WTC11 (cell line): ENCODE measurements at regions not wholly inside any gene's neighbourhood (a gene's known extent, or its start where the extent isn't known, plus 50 kb on each side); places are given as distances from the start of the nearest gene placed in this dataset.

Experiments
- CREM ChIP-seq: sonication (generic); formaldehyde crosslinking; IDR thresholded peaks from 2 replicates; pipeline ENCODE4 v1.8.1; 2022; ENCODE audit warnings: mild to moderate bottlenecking, missing genetic modification reagents, moderate library complexity
- CTCF ChIP-seq: fragments of 200-600 bp; IDR thresholded peaks from 2 replicates; pipeline ENCODE4 v1.8.0; 2022; ENCODE audit warnings: antibody characterized with exemption
- ESRRA ChIP-seq: sonication (generic); formaldehyde crosslinking; IDR thresholded peaks from 2 replicates; pipeline ENCODE4 v1.8.1; 2022; ENCODE audit warnings: mild to moderate bottlenecking, missing genetic modification reagents, borderline replicate concordance
- ETV6 ChIP-seq: sonication (generic); formaldehyde crosslinking; IDR thresholded peaks from 2 replicates; pipeline ENCODE4 v1.8.1; 2022; ENCODE audit warnings: mild to moderate bottlenecking, missing genetic modification reagents
- IRF1 ChIP-seq: sonication (generic); formaldehyde crosslinking; IDR thresholded peaks from 2 replicates; pipeline ENCODE4 v1.8.0; 2023; ENCODE audit warnings: missing genetic modification reagents
- MAX ChIP-seq: sonication (generic); formaldehyde crosslinking; IDR thresholded peaks from 2 replicates; pipeline ENCODE4 v1.8.0; 2022; ENCODE audit warnings: mild to moderate bottlenecking, missing genetic modification reagents
- NR3C1 ChIP-seq: sonication (generic); formaldehyde crosslinking; conservative IDR thresholded peaks from 2 replicates; pipeline ENCODE4 v1.8.1; 2023; ENCODE audit warnings: low read depth, mild to moderate bottlenecking, missing genetic modification reagents
- SMAD4 ChIP-seq: sonication (generic); formaldehyde crosslinking; IDR thresholded peaks from 2 replicates; pipeline ENCODE4 v1.8.0; 2022; ENCODE audit warnings: mild to moderate bottlenecking, missing genetic modification reagents
- ZNF425 ChIP-seq: fragments of 250-450 bp; sonication (Bioruptor Pico); conservative IDR thresholded peaks from 2 replicates; pipeline ENCODE4 v1.9.0; 2021; ENCODE audit warnings: mild to moderate bottlenecking

- TF ChIP-seq CTCF (no peak), MAX (CRISPR knock-in tag) (no peak), CREM (CRISPR knock-in tag) (no peak), ETV6 (CRISPR knock-in tag) (no peak), ESRRA (CRISPR knock-in tag) (no peak), NR3C1 (no peak), SMAD4 (CRISPR knock-in tag) (no peak), ZNF425 (no peak), IRF1 (CRISPR knock-in tag) (no peak)
These were observed 368.5 kb upstream of the ZNF507 start for GRCh38 chr19:31976775-31977536.
